ENCODE measurements at regions not wholly inside any gene's neighbourhood (a gene's known extent, or its start where the extent isn't known, plus 50 kb on each side); places are given as distances from the start of the nearest gene placed in this dataset.

- Histone ChIP-seq H3K36me3 (no peaks in the 10 kb centered on the region), H3K27ac (no peak overlapping the region), H3K9me3 (no peaks in the 10 kb centered on the region), H3K27me3 (no peaks in the 10 kb centered on the region), H3K4me3 (no peak overlapping the region), H3K4me1 (no peaks in the 10 kb centered on the region)
- no peak for TF ChIP-seq CTCF (IDR thresholded peaks at IDR 0.05)
- TF ChIP-seq POLR2A (IDR thresholded peaks at IDR 0.05): no peak
- 58 to 65% methylated on average over 1 of the region's 1 CpG for WGBS, 2 donors
- intact Hi-C loops (cut with DNase I): no loop called here
- no peak for DNase-seq
These were observed 535.7 kb downstream of the BRINP3 start for GRCh38 chr1:189941922-189942321.

GRCh38 chr1:189958756-189959155 lies 518.9 kb downstream of the BRINP3 start:
- Histone ChIP-seq H3K27ac (no peak overlapping the region), H3K9me3 (no peaks in the 10 kb centered on the region), H3K36me3 (no peaks in the 10 kb centered on the region), H3K4me3 (no peak overlapping the region), H3K27me3 (no peaks in the 10 kb centered on the region), H3K4me1 (no peaks in the 10 kb centered on the region)
- no peak for TF ChIP-seq CTCF (IDR thresholded peaks at IDR 0.05)
- TF ChIP-seq POLR2A (IDR thresholded peaks at IDR 0.05): no peak
- 69% methylated on average over 1 of the region's 1 CpG for WGBS, 2 donors
- intact Hi-C loops (cut with DNase I): no loop called here
- DNase-seq: no peak

GRCh38 chr1:189960769-189961168 lies 516.9 kb downstream of the BRINP3 start:
- intact Hi-C loops (cut with DNase I): no loop called here
- no peaks in the 10 kb centered on the region for H3K27me3 ChIP-seq
- H3K9me3 ChIP-seq: no peaks in the 10 kb centered on the region
- H3K27ac ChIP-seq: no peak overlapping the region
- no peak overlapping the region for H3K4me3 ChIP-seq
- H3K36me3 ChIP-seq: no peaks in the 10 kb centered on the region
- WGBS, 2 donors: 0 to 8% methylated on average over 1 of the region's 1 CpG
- DNase-seq: no peak
- H3K4me1 ChIP-seq: no peaks in the 10 kb centered on the region
- TF ChIP-seq POLR2A (IDR thresholded peaks at IDR 0.05) (no peak), CTCF (IDR thresholded peaks at IDR 0.05) (no peak)

GRCh38 chr1:189962181-189962580 lies 515.5 kb downstream of the BRINP3 start:
- Histone ChIP-seq H3K9me3 (no peaks in the 10 kb centered on the region), H3K36me3 (no peaks in the 10 kb centered on the region), H3K27ac (no peak overlapping the region), H3K4me1 (no peaks in the 10 kb centered on the region), H3K27me3 (no peaks in the 10 kb centered on the region), H3K4me3 (no peak overlapping the region)
- TF ChIP-seq POLR2A (IDR thresholded peaks at IDR 0.05): no peak
- no peak for DNase-seq
- intact Hi-C loops (cut with DNase I): no loop called here

- DNase-seq: no peak
These were observed 507.1 kb downstream of the BRINP3 start for GRCh38 chr1:189970331-189971230.

More at GRCh38 chr1:189970331-189971230, 507.1 kb downstream of the BRINP3 start:
- Histone ChIP-seq H3K4me3 (no peak overlapping the region), H3K9me3 (peaks cover 0 to 1% (median 0%) of the 10 kb centered on the region in 3 donors), H3K27ac (no peak overlapping the region), H3K4me1 (no peaks in the 10 kb centered on the region), H3K27me3 (no peaks in the 10 kb centered on the region), H3K36me3 (no peaks in the 10 kb centered on the region)
- 3 to 20% methylated on average over 2 of the region's 2 CpGs for WGBS, 2 donors
- intact Hi-C loops (cut with DNase I): no loop called here
- TF ChIP-seq POLR2A (IDR thresholded peaks at IDR 0.05): no peak
- no peak for TF ChIP-seq CTCF (IDR thresholded peaks at IDR 0.05)

Data from esophagus squamous epithelium (tissue), 5 donors.